ENCODE measurements at regions not wholly inside any gene's neighbourhood (a gene's known extent, or its start where the extent isn't known, plus 50 kb on each side); places are given as distances from the start of the nearest gene placed in this dataset.

DNA sequence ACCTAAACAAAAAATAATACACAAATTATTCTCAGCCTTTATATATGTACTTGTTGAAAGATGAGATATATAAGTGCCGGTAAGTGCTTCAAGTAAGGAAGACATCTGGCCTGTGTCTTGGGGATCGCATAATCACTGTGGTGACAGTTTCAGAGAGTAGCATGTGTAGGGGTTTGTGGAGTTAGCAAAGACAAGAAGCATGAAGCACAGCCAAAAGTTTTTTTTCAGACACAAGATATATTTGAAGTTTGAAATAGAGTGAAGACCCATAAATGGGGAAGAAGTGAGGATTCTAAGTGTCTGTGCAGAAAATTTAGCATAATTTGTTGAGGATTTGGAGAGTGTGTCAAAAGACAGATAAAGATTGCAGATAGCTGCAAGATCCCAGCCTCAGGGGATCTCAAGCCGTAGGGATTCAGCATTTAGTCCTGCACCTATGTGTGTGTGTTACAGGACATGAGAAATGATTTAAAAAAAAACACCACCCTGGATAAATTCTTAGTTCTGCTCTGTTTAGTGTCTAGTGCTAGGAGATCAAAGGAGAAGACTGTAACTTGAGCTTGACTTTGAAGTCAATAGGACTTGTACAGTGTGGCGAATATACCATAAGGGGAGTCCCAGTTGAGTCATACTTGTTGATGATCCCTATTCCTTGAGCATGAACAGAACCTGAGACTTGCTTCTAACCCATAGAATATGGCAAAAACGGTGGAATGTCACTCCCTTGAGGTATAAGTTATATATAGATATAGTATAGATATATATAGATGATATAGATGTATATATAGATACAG is 123.9 kb upstream of the GRM7 start:
- Histone ChIP-seq H4K20me1 (ENCODE audit: insufficient read depth, low read length) (no peaks in the 10 kb centered on the region), H3K4me2 (ENCODE audit: low read depth, low read length) (no peak overlapping the region), H3K9ac (ENCODE audit: low read length) (no peak overlapping the region), H3K9me3 (replicated peaks; ENCODE audit: insufficient read depth, low read length) (no peaks in the 10 kb centered on the region), H3K79me2 (ENCODE audit: low read length) (no peaks in the 10 kb centered on the region), H3K36me3 (replicated peaks; ENCODE audit: insufficient read depth, low read length) (no peaks in the 10 kb centered on the region), H3K27ac (ENCODE audit: low read length) (no peak overlapping the region), H3K4me1 (ENCODE audit: low read length) (no peaks in the 10 kb centered on the region), H2AFZ (ENCODE audit: low read length) (no peak overlapping the region), H3K27me3 (replicated peaks; ENCODE audit: insufficient read depth, low read length) (no peaks in the 10 kb centered on the region), H3K4me3 (ENCODE audit: low read length) (no peak overlapping the region), H3F3A (ENCODE audit: insufficient read depth, low read length) (no peaks in the 10 kb centered on the region), H3K9me2 (replicated peaks; ENCODE audit: insufficient read depth, low read length) (no peaks in the 10 kb centered on the region)
- DNase-seq: no peak
- TF ChIP-seq, protein P1, sequence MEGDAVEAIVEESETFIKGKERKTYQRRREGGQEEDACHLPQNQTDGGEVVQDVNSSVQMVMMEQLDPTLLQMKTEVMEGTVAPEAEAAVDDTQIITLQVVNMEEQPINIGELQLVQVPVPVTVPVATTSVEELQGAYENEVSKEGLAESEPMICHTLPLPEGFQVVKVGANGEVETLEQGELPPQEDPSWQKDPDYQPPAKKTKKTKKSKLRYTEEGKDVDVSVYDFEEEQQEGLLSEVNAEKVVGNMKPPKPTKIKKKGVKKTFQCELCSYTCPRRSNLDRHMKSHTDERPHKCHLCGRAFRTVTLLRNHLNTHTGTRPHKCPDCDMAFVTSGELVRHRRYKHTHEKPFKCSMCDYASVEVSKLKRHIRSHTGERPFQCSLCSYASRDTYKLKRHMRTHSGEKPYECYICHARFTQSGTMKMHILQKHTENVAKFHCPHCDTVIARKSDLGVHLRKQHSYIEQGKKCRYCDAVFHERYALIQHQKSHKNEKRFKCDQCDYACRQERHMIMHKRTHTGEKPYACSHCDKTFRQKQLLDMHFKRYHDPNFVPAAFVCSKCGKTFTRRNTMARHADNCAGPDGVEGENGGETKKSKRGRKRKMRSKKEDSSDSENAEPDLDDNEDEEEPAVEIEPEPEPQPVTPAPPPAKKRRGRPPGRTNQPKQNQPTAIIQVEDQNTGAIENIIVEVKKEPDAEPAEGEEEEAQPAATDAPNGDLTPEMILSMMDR (IDR thresholded peaks at IDR 0.05; ENCODE audit: low read length): no peak
- TF ChIP-seq EZH2 (optimal IDR thresholded peaks at IDR 0.05; ENCODE audit: low read depth, low read length) (no peak), EZH2phosphoT487 (IDR thresholded peaks at IDR 0.05; ENCODE audit: low read length) (no peak)

DNA sequence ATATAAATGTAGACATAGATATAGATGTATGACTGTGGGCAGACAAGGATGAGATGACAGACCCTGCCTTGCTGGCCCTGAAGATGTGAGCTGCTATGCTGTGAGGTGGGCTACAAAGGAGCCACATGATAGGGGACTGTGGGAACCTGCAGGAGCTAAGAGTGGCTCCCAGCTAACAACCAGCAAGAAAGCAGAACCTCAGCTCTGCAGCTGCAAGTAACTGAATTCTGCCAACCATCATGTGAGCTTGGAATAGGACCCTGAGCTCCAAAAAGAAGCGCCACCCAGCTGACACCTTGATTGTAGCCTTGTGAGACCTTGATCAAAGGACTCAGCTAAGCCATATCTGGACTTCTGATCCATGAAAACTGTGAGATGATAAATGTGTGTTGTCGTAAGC is 123.3 kb upstream of the GRM7 start:
- Histone ChIP-seq H3K36me3 (replicated peaks; ENCODE audit: insufficient read depth, low read length) (no peaks in the 10 kb centered on the region), H3K9me2 (replicated peaks; ENCODE audit: insufficient read depth, low read length) (no peaks in the 10 kb centered on the region), H3K9me3 (replicated peaks; ENCODE audit: insufficient read depth, low read length) (no peaks in the 10 kb centered on the region), H4K20me1 (ENCODE audit: insufficient read depth, low read length) (no peaks in the 10 kb centered on the region), H3K9ac (ENCODE audit: low read length) (no peak overlapping the region), H2AFZ (ENCODE audit: low read length) (no peak overlapping the region), H3F3A (ENCODE audit: insufficient read depth, low read length) (no peaks in the 10 kb centered on the region), H3K4me2 (ENCODE audit: low read depth, low read length) (no peak overlapping the region), H3K27me3 (replicated peaks; ENCODE audit: insufficient read depth, low read length) (no peaks in the 10 kb centered on the region), H3K4me3 (ENCODE audit: low read length) (no peak overlapping the region), H3K79me2 (ENCODE audit: low read length) (no peaks in the 10 kb centered on the region), H3K4me1 (ENCODE audit: low read length) (no peaks in the 10 kb centered on the region), H3K27ac (ENCODE audit: low read length) (no peak overlapping the region)
- TF ChIP-seq, protein P1 (IDR thresholded peaks at IDR 0.05; ENCODE audit: low read length): no peak
- TF ChIP-seq EZH2 (optimal IDR thresholded peaks at IDR 0.05; ENCODE audit: low read depth, low read length) (no peak), EZH2phosphoT487 (IDR thresholded peaks at IDR 0.05; ENCODE audit: low read length) (no peak)
- DNase-seq: no peak

DNA sequence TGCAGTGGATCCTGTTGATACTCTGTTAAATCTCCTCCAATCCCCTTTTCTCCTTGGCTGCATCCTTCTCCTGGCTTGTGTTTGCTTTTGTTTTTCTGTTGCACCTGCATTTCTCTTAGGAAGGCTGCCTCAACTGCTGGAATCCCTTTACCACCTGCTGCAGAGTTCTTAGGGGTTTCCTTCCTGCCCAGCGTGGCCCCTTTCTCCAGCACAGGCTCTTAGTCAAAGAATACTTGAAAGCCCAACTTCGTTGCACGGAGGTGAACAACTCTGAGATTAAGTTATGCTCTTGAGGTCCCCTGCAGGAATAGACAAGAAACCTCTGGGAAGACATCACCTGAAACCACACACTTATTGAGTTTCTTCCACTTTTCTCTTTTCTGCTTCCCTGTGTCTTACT is 121.6 kb upstream of the GRM7 start:
- H3K4me1 ChIP-seq (ENCODE audit: low read length): no peaks in the 10 kb centered on the region
- no peaks in the 10 kb centered on the region for H3K9me3 ChIP-seq (replicated peaks; ENCODE audit: insufficient read depth, low read length)
- no peaks in the 10 kb centered on the region for H3K9me2 ChIP-seq (replicated peaks; ENCODE audit: insufficient read depth, low read length)
- H3K36me3 ChIP-seq (replicated peaks; ENCODE audit: insufficient read depth, low read length): no peaks in the 10 kb centered on the region
- TF ChIP-seq EZH2phosphoT487 (IDR thresholded peaks at IDR 0.05; ENCODE audit: low read length): no peak
- no peak for TF ChIP-seq EZH2 (optimal IDR thresholded peaks at IDR 0.05; ENCODE audit: low read depth, low read length)
- TF ChIP-seq, protein P1 (IDR thresholded peaks at IDR 0.05; ENCODE audit: low read length): no peak
- DNase-seq: no peak
- no peak overlapping the region for H3K4me2 ChIP-seq (ENCODE audit: low read depth, low read length)
- H3K4me3 ChIP-seq (ENCODE audit: low read length): no peak overlapping the region
- no peak overlapping the region for H3K9ac ChIP-seq (ENCODE audit: low read length)
- no peaks in the 10 kb centered on the region for H3K79me2 ChIP-seq (ENCODE audit: low read length)
- no peaks in the 10 kb centered on the region for H3K27me3 ChIP-seq (replicated peaks; ENCODE audit: insufficient read depth, low read length)
- H2AFZ ChIP-seq (ENCODE audit: low read length): no peak overlapping the region
- H3F3A ChIP-seq (ENCODE audit: insufficient read depth, low read length): no peaks in the 10 kb centered on the region
- no peaks in the 10 kb centered on the region for H4K20me1 ChIP-seq (ENCODE audit: insufficient read depth, low read length)
- H3K27ac ChIP-seq (ENCODE audit: low read length): no peak overlapping the region
